Vagina (tissue), 2 donors: ENCODE measurements at regions not wholly inside any gene's neighbourhood (a gene's known extent, or its start where the extent isn't known, plus 50 kb on each side); places are given as distances from the start of the nearest gene placed in this dataset.

Experiments
- DNase-seq, 2 donors: peaks; one replicate each; pipeline ENCODE4 v3.0.0-alpha.2; 2017; ENCODE audit errors: extremely low spot score in 2 of 2
- H3K27ac ChIP-seq: fragments of 200-600 bp; sonication (generic); one replicate; pipeline ENCODE4 v1.5.1; 2019
- H3K27me3 ChIP-seq: fragments of 200-600 bp; sonication (generic); one replicate; pipeline ENCODE4 v1.5.1; 2019
- H3K36me3 ChIP-seq, 2 donors: fragments of 200-600 bp; sonication (generic); one replicate each; pipeline ENCODE4 v1.5.1; 2017 to 2019
- H3K4me1 ChIP-seq: fragments of 200-600 bp; sonication (generic); one replicate; pipeline ENCODE4 v1.5.1; 2019
- H3K4me3 ChIP-seq, 2 donors: fragments of 200-600 bp; sonication (generic); 1 replicate in 1 of 2; 2 replicates in 1 of 2; pipeline ENCODE4 v1.5.1; 2016 to 2019
- H3K9me3 ChIP-seq: fragments of 200-600 bp; sonication (generic); one replicate; pipeline ENCODE4 v1.5.1; 2019
- CTCF ChIP-seq, 3 experiments: fragments of 450-650 bp in 2 of 3; fragments of 200-600 bp in 1 of 3; sonication (generic) in 1 of 3; IDR thresholded peaks; one replicate each; pipeline ENCODE4 v1.5.1; 2017 to 2019; ENCODE audit warnings: antibody characterized with exemption in 3 of 3, mild to moderate bottlenecking in 2 of 3, moderate library complexity in 2 of 3
- POLR2A ChIP-seq, 2 donors: fragments of 450-650 bp; IDR thresholded peaks; one replicate each; pipeline ENCODE4 v1.6.1; 2017; ENCODE audit warnings: antibody characterized with exemption in 2 of 2, mild to moderate bottlenecking in 2 of 2, moderate library complexity in 2 of 2
- POLR2AphosphoS5 ChIP-seq, 2 donors: sonication (generic); formaldehyde crosslinking; IDR thresholded peaks; one replicate each; pipeline ENCODE4 v1.9.0; 2017; ENCODE audit warnings: antibody characterized with exemption in 2 of 2, mild to moderate bottlenecking in 2 of 2, low read depth in 1 of 2; ENCODE audit not compliant: insufficient read depth in 1 of 2
- intact Hi-C: fragments of 100-400 bp; cut with DNase I; formaldehyde crosslinking; loops from one replicate; pipeline ENCODE4 v1.15.1; 2023

GRCh38 chr5:148904440-148904839 is 78.0 kb downstream of the ADRB2 start:
- intact Hi-C loops = no loop called here
- Histone ChIP-seq H3K27me3 (no peaks in the 10 kb centered on the region), H3K36me3 (no peaks in the 10 kb centered on the region), H3K4me1 (peaks cover 13% of the 10 kb centered on the region), H3K27ac (peak overlapping the region; percentile 0), H3K4me3 (no peak overlapping the region), H3K9me3 (no peaks in the 10 kb centered on the region)
- no peak for DNase-seq
- TF ChIP-seq POLR2A (IDR thresholded peaks at IDR 0.05) (no peak), POLR2AphosphoS5 (IDR thresholded peaks at IDR 0.05; ENCODE audit: insufficient read depth in 1 of 2, low read depth in 1 of 2) (peak in 1 of 2 donors; percentile 58), CTCF (IDR thresholded peaks at IDR 0.05) (no peak)

GRCh38 chr5:148905541-148905940 is 79.1 kb downstream of the ADRB2 start:
- DNase-seq = no peak
- no peaks in the 10 kb centered on the region for H3K27me3 ChIP-seq
- intact Hi-C loops = no loop called here
- no peaks in the 10 kb centered on the region for H3K36me3 ChIP-seq
- H3K9me3 ChIP-seq = no peaks in the 10 kb centered on the region
- no peak for TF ChIP-seq POLR2AphosphoS5 (IDR thresholded peaks at IDR 0.05; ENCODE audit: insufficient read depth in 1 of 2, low read depth in 1 of 2)
- no peak for TF ChIP-seq CTCF (IDR thresholded peaks at IDR 0.05)
- no peak for TF ChIP-seq POLR2A (IDR thresholded peaks at IDR 0.05)
- no peak overlapping the region for H3K27ac ChIP-seq
- H3K4me3 ChIP-seq = no peak overlapping the region
- peaks cover 19% of the 10 kb centered on the region for H3K4me1 ChIP-seq

- TF ChIP-seq POLR2AphosphoS5 (IDR thresholded peaks at IDR 0.05; ENCODE audit: insufficient read depth in 1 of 2, low read depth in 1 of 2) (no peak), POLR2A (IDR thresholded peaks at IDR 0.05) (no peak), CTCF (IDR thresholded peaks at IDR 0.05) (no peak)
- intact Hi-C loops = no loop called here
- Histone ChIP-seq H3K36me3 (no peaks in the 10 kb centered on the region), H3K4me3 (no peak overlapping the region), H3K27me3 (no peaks in the 10 kb centered on the region), H3K4me1 (peaks cover 21% of the 10 kb centered on the region), H3K27ac (no peak overlapping the region), H3K9me3 (no peaks in the 10 kb centered on the region)
- no peak for DNase-seq
Observed at GRCh38 chr5:148906968-148907367, 80.6 kb downstream of the ADRB2 start.

- Histone ChIP-seq H3K36me3 (no peaks in the 10 kb centered on the region), H3K9me3 (no peaks in the 10 kb centered on the region), H3K27ac (no peak overlapping the region), H3K27me3 (no peaks in the 10 kb centered on the region), H3K4me1 (peaks cover 37% of the 10 kb centered on the region), H3K4me3 (no peak overlapping the region)
- no peak for DNase-seq
- intact Hi-C loops = no loop called here
- TF ChIP-seq POLR2AphosphoS5 (IDR thresholded peaks at IDR 0.05; ENCODE audit: insufficient read depth in 1 of 2, low read depth in 1 of 2) = no peak
- no peak for TF ChIP-seq CTCF (IDR thresholded peaks at IDR 0.05)
- no peak for TF ChIP-seq POLR2A (IDR thresholded peaks at IDR 0.05)
Observed at GRCh38 chr5:148909040-148909439, 82.6 kb downstream of the ADRB2 start.

GRCh38 chr5:148909766-148910165 is 83.4 kb downstream of the ADRB2 start:
- Histone ChIP-seq H3K4me3 (no peak overlapping the region), H3K36me3 (no peaks in the 10 kb centered on the region), H3K27ac (no peak overlapping the region), H3K4me1 (peaks cover 34% of the 10 kb centered on the region), H3K9me3 (no peaks in the 10 kb centered on the region), H3K27me3 (no peaks in the 10 kb centered on the region)
- DNase-seq = no peak
- no peak for TF ChIP-seq CTCF (IDR thresholded peaks at IDR 0.05)
- no peak for TF ChIP-seq POLR2A (IDR thresholded peaks at IDR 0.05)
- TF ChIP-seq POLR2AphosphoS5 (IDR thresholded peaks at IDR 0.05; ENCODE audit: insufficient read depth in 1 of 2, low read depth in 1 of 2) = no peak
- intact Hi-C loops = no loop called here
